M059J (cell line): ENCODE measurements at regions not wholly inside any gene's neighbourhood (a gene's known extent, or its start where the extent isn't known, plus 50 kb on each side); places are given as distances from the start of the nearest gene placed in this dataset.

Source experiments
- DNase-seq: peaks from one replicate; pipeline ENCODE4 v3.0.0-alpha.2; 2012; ENCODE audit warnings: low read depth

DNA sequence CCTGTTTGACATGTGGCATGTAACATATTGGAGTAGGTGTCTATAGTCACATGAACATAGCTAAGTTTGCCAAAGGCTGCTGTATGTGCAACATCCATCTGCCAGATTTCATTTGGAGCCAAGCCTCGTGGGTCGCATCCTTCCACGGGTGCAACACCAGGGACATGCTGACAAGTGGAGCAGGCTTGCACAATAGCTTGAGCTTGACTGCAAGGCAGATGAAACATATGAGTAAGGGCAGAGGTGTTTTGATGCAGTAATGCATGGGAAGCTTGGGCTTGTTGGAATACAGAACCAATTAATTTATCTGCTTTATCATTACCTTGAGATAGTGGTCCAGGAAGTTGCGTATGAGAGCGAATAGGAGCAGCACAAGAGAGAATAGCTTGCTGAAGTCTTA, 74.1 kb upstream of the BTN3A2 start:
- no peak for DNase-seq

DNA sequence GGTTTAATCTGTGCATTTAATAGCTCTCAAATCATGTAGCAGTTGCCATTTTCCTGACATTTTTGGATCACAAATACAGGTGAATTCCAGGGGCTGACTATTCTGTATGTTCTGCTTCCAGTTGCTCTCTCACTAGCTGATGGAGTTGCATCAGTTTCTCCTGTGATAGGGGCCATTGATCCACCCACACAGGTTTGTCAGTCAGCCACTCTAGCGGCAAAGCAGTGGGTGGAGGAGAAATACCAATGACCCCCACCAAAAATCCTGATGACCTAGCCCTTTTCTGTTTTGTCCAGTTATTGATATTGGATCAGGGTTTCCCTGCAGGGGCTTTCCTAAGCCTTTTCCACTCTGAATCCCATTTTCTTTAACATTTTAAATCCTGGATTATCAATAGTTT, 72.3 kb upstream of the BTN3A2 start:
- DNase-seq: no peak

DNA sequence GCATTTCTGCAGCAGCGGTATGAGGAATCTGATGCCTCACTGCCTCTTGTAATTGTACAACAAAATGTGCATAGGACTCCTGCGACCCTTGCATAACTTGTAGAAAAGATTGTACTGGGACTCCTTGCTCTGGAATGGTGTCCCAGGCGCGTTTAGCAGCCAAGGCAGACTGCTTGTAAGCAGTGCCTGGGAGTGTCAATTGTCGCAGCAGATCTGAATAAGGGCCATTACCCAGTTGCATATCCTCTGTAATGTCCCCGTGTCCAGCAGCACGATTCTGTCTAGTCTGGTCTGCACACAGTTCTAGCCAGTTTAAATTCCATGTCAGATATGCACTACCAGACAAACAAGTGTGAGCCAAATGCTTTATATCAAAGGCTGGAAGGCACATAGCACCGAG, 70.7 kb upstream of the BTN3A2 start:
- DNase-seq: no peak

DNA sequence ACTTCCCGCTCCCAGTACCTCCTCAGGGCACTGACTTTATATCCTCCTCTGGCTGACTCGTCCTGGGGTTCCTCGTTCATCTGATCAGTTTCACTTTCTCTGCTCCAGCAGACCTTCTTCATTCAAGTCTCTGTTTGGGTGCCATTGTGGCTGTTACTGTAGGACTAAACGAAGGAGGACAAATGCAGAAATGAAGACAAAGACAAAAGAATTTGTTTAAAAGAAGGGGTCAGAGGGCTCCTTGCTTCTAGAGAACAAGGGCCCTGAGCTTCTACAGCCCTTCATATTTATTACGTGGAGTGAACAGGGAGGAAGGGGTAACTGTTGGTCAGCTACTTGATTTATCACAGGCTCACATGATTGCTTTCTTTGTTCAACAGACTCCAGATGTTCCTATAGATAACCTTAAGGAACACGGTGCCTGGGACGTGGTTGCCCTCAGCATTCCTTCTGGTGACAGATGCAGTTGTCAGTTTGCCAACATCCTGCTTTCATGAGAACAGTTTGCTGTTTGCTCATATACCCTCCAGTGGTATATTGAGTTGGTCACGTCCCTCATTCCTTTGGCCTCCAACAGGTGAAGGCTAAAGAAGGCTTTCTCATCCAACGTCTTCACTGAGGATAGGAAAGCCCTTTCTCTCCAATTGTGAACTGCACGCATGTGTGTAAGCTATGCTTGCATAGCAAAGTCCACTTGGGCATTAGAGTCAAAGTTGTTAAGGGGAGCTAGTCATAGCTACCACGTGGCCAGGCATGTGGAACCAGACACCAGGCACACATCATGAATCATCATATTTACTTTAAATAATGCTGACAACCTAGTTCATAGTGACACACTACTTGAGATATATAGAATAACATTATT, 69.1 kb upstream of the BTN3A2 start:
- DNase-seq: peak; percentile 96

DNA sequence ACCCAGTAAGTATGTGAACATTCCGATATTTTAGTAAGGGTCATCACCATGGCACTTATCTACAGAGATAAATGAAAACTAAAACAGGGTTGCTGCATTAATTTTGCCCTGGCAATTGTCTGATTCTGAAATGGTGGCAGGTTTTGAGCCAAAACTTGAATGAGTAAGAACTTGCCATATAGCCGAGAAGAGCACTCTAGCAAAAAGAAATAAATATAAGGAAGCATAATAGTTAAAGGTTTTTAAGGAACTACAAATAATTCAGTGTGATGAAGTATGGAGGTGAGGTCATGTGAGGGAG, 68.5 kb upstream of the BTN3A2 start:
- no peak for DNase-seq

DNA sequence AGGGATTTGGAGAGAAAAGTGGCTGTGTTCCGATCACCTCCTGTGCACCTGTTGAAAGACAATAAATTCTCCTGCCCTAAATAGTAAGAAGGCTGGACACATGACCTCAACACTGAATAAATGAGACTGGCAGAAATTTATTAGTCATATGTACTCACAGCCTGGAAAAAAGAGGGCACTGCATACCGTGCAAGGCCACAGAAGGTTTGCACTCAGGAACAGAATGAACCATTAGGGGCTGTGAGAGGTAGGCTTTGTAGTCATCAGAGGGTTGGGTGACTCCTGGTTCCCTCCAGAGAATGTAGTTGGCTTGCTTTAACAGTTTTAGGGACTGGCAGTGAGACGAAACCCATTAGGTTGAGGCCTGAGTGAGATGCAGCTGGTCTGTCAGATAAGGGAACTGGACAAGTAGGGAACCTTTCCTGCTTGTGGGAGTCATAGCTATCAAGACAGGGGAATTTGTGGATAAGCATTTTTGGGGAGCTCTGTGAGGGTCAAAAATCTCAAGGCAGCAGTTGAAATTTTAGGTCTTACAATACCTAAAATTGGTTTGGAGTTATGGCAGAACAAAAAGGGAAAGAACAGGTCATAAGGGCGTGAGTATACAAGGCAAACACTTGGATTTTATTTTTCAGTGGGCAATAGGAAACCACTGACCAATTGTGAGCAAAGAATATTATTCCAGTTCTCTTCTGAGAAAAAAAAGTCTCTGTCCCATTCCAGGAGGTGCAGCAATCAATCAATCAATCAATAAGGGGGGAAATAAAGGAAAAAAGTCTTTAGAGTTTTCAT, 67.9 kb upstream of the BTN3A2 start:
- DNase-seq: peak; percentile 85

DNA sequence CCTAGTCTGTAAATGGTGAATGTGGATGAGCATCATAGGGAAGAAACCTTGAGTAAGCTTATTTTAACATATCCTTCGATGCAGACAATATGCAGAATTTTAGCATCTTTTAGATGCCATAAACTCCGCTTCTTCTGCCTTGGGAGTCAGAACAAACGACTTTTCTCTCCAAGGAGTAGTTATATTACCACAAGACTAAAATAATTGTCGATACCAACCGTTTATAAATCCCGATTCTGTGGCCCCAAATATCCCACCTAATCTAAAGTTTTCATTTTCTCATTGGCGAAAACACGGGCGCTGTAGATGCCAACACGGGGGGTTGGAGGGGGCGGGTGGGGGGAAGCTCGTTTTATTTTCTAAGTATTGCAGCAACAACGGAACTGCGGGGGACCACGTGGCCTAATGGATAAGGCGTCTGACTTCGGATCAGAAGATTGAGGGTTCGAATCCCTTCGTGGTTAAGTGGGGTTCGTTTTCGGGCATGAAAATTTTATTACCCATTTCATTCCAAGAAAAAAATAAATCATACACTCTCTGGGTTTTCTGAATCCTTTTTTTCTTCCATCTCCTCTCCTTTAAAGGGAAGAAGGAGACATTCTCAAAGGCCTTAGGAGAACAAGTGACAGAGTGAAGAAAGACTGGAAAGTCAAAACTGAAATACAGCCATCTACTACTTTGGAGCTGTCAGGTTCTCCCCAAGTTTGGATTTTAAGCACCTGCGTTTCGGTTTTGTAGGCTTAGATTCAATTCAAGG, 65.5 kb upstream of the BTN3A2 start:
- DNase-seq: no peak

DNA sequence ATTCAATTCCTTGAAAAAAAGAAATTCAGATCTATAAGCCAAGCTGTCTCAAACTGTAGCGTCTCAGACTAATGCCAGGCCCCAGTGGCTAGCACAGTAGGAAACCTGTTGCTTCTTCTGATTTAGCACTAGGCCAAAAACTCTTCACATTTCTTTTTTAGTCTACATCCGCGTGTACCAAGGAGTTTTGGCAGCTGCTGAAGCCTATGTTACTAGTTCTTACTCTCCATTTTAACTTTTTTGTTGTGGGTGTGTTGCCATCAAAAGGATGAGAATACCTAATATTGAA, 65.0 kb upstream of the BTN3A2 start:
- DNase-seq: no peak

DNA sequence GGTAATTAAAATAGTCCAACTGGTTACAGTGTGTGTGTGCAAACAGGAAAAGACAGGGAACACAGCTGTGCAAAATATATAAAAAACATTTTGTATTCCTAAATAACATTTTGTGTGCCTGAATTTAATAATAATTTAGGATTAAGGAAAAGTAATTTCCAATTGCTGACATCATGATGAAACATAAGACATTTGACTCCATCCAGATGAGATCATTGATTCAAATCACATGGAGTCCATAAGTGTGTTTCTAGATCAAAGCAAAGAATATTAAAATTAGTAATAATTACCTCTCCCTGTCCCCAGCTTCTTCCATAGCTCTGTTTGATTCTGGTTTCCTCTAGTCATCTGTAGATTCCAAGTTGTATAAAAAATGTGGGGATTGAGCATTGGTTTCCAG, 64.6 kb upstream of the BTN3A2 start:
- DNase-seq: no peak

DNA sequence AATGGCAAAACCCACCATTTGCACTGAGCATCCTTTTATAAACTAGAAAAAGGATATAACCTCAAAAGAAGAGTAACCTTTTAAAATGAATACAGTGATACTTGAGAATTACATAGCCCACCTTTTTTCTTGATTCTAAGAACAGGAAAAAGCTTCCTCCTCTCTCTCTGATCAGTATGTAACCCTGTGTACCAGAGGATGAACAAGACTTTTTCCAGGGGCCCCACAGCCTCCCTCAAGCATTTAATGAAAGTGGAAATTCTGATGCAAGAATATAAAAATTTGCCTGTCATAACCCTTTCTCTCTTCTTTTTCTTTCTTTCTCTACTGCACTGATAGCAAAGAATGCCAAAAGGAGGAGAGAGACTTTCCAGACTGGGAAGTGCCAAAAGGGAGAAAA, 64.2 kb upstream of the BTN3A2 start:
- DNase-seq: no peak

DNA sequence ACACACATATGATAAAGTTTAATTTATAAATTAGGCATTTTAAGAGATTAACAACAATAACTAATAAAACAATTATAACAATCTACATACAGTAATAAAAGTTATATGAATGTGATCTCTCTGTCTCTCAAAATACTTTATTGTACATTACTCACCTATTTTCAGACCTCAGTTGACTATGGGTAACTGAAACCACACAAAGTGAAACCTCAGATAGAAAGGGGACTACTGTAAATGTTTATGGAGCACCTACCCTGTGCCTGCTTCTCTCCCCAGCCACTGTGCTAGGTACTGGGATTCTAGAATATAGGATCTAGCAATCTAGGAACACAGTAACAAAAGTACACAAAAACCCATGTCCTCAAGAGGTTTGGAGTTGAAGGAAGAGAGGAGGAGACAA, 63.4 kb upstream of the BTN3A2 start:
- no peak for DNase-seq

DNA sequence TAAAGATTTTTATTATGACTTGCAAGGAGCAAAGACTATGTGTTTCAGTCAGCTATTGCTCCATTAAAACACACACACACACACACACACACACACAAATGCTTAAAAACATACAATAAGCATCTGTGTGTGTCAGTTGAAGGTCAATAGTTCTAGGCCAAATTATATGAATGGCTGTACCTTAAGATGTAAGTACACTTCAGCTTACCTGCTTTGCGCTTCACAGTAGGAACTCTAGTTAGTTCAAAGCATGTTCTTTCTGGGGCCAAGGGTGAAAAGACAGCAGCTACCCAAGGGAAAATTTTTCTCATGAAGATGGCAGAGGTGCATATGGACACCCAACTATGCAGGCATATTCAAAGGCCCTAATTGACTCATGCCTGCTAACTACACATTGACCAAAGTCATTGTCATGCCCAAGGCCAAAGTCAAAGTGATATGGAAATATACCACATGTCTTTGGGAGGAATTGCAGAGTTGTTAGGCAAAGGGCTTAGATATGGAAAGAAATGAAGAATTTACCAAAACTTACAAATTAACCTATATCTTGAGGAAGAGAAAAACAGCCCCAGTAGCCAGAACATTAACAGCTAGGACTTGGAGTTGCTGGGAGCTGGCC, 61.9 kb upstream of the BTN3A2 start:
- DNase-seq: no peak

DNA sequence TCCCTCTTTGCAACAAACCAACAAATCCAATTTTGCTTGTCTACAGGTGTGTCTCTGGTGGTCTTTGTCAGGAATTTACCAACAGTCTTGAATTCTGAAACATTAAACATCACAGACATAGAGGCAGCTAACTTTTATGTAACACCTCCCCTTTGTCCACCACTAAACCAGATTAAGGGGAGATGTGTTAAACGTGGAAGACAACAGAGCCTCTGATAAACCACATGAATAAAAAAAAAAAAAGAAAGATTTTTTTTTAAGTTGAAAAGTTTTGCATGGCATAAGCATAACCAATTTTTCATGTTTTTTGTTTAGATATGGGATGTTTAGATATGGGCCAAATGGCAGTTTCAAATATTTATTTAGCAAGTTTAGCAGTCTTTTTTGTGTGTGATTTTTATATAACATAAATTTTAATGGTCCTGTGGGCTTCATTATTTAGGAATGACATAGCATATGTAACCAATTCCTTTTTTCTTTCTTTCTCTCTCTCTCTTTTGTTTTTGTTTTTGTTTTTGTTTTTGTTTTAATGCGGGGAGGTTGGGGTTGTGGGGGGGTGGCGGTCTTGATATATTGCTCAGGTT, 60.7 kb upstream of the BTN3A2 start:
- no peak for DNase-seq

DNA sequence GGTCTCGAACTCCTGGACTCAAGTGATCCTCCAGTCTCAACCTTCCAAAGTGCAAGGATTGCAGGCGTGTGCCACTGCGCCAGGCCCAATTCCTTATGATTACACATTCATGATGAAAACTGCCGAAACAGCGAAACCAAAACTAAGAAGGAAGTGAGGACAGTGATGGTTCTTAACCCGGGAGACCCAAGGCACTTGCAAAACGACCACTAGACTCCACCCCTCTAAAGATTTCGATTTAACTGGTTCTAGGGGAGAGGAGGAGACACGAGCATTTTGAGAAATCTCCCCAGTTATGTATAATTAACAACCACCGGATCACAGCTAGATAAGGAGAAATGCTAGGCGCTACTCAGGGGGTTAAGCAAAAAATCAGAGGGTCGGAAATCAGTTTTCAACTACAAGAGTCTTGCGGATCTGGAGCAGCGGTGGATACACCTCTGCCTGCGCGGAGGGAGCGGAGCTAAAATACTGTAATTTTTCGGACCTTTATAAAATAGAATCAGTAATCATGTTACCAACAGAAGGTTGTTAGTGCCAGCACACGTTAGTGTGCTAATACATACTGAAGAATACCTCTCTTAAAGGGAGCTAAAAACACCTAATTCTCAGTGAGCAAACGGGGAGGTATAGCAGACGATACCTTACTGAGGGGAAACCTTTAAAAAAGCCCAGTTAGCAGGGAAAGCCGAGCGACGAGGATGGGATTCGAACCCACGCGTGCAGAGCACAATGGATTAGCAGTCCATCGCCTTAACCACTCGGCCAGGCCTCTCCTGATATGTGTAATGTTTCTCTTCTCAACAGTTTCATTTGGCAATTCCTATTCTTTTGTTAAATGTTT, 60.0 kb upstream of the BTN3A2 start:
- DNase-seq: peak; percentile 91

DNA sequence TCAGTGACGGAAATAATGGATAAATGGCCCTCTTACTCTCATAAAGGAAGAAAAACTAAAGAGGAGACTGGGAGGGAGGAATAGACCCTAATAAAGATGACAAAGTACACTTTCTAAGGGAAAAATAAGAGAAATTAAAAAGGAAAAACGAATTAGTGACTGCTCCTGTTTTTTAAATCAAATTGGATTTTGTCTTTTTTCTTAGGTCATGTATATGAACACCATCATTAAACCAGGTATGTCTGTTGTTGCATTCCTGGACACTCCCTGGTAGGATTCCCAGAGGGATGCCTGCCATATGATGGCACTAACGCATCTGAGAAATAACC, 59.4 kb upstream of the BTN3A2 start:
- DNase-seq: no peak

DNA sequence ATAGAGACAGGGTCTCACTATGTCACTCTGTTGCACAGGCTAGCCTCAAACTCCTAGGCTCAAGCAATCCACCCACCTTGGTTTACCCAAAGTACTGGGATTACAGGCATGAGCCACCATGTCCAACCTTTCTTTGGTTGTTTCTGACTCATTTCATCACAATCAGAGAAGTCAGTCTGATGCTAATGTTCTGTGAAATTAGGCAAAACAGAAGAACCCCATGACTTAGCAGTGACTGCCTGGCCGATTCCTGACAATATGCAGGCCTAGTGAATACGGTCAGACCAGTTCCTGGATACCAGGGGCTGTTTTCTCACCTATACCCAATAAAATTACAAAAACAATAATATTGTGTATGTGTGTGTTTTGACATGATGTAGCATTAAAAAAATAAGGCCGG, 58.8 kb upstream of the BTN3A2 start:
- peak; percentile 48 for DNase-seq

DNA sequence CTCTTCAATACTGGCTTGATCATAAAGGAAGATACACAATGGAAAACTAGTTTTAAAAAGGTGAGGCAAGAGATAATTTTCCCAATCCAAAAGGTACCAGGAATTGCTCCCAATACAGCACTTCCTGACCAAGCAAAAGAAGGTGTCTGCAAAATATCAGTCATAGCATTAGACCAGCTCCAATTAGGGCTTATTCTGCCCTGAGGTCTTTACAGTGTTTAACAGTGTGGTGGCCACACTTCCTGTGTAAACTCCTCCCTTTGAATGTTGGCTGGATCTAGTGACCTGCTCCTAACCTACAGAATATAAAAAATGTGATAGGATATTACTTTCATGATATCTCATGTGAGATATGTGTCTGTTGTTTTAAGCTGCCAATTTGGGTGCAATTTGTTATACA, 57.1 kb upstream of the BTN3A2 start:
- peak; percentile 82 for DNase-seq

DNA sequence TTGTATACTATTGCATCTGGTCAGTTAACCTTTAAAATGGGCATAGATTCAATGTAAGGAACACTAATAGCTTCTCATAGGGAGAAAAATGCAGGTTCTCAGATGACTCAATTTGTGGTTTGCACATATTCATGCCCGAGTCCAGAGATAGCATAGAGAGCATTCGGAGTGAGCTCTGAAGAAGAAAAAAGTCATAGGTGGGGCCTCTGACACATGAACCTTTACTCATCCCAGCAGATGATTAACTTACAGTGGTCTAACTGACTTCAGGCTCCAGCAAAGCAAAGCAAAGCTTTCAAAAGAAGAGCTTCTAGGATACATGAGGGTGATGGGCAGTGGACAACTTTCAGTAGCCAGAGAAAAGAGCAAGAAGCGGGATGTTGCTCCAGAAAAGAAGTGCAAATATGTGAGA, 55.3 kb upstream of the BTN3A2 start:
- DNase-seq: peak; percentile 94

DNA sequence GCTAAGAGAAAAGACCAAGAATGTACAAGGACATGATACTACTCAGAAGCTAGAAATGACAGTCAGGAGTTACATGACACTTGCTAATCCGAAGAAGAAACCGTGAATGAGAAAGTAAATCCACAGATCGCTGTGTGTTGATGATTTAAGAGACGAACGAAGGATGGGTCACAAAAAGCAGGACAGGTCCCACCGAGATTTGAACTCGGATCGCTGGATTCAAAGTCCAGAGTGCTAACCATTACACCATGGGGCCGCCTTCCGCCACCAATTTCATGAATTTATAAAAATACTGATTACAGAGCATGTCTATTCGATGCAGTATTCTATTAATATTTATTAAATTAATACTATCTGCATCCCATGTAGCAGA, 54.0 kb upstream of the BTN3A2 start:
- DNase-seq: peak; percentile 79

DNA sequence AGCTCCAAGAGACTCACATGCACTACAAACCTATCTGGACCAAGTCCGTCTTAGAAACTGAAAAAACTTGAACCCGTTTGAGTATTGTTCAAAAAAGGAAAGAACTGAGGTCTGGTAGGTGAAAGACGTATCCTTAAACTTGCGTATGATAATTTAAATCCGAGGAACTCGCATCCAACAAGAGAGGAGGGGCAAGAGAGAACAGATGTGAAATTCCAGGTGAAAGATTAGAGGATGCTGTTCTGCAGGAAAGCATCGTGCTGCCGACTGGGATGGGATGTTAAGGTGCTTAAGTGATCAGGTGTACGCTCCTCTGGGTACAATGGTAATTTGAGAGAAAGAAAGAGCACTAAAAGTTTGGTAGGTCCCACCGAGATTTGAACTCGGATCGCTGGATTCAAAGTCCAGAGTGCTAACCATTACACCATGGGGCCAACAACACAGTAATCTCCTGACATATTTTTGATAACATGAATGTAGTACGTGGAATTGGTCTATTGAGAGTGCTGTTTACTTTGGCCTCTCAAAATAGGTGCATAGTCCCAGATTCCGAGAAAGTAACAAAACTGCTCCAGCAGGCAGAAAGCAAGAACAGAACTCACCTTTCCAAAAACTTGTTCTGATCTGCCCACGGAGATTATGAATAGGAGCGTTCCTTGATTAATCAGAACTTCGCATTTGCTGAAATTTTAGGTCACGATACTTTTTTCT, 53.5 kb upstream of the BTN3A2 start:
- peak; percentile 89 for DNase-seq

DNA sequence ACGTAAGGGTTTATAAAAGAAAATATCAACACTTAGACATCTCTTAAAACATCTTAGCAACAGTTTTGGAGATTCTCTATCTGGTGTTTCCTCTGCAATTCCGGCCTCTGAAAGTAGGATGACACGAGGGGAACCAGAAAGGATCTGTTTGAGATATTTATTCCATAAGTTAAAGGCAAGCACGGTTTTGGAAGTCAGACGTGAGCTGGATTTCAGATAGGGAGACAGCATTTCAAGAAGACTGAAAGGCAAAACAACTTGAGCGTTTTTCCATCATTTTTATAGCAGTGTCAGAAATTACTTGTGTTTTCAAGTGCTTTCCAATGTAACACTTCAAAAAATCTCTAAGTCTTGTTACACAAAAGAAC, 52.9 kb upstream of the BTN3A2 start:
- DNase-seq: peak; percentile 50
